ENCODE measurements at regions not wholly inside any gene's neighbourhood (a gene's known extent, or its start where the extent isn't known, plus 50 kb on each side); places are given as distances from the start of the nearest gene placed in this dataset.
"Not testable (repeated sequence)": the region's sequence is repeated elsewhere in the genome, so short reads cannot be mapped to it uniquely, and the experiment has no call there.

DNA sequence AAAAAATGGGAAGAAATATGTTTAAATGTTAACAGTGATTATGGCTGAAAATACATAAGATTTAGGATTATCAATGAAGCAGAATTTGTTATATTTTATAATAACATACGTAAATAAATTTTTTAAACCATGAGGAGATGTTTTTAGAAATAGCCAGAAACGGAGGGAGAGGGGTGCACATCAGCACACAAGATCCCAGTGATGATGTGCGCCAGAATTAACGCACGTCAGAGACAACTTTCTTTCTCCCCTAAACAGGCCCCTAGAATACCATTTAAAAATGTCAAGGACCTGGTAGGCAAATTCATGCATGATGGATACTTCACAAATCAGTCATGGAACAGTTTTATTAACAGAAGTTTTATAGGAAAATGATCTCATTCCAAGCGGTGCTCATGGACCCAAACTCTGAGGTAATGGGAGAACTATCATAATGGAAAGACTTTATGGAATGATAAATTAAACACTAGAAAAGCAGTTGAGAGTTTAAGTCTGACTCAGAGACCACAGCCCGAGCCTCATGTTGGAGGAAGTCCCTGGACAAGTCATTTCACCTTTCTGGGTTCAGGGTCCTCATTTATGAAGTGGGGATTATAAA is 258.9 kb upstream of the GAS1 start:
- H3K9ac ChIP-seq (replicated peaks; ENCODE audit: extremely low read depth, insufficient read depth, low read length) = no peak overlapping the region
- H3K79me2 ChIP-seq (ENCODE audit: control insufficient read depth, insufficient read depth, low read length) = no peaks in the 10 kb centered on the region
- H3K4me3 ChIP-seq (replicated peaks in 1 of 3; ENCODE audit: insufficient read depth in 1 of 3, low read depth in 1 of 3, low read length in 3 of 3) = no peak overlapping the region
- no peaks in the 10 kb centered on the region for H3K36me3 ChIP-seq (ENCODE audit: control insufficient read depth in 2 of 2, extremely low read depth in 1 of 2, insufficient read depth in 2 of 2, low read length in 2 of 2)
- CTCF ChIA-PET = no interaction called here
- BruUV-seq (replicated peaks) = no TSS peak
- H3K27ac ChIP-seq (ENCODE audit: insufficient read depth, low read depth, low read length) = no peak overlapping the region
- intact Hi-C loops (cut with micrococcal nuclease) (no loop called here), dilution Hi-C loops (cut with MboI; ENCODE audit: extremely low pct_ligation_motif_present, low sequenced_read_pairs) (no loop called here)
- H4K20me1 ChIP-seq (replicated peaks; ENCODE audit: control insufficient read depth, extremely low read depth, insufficient read depth, low read length) = no peaks in the 10 kb centered on the region
- POLR2A ChIA-PET = no interaction called here
- H3K4me2 ChIP-seq (ENCODE audit: insufficient read depth, low read length) = no peak overlapping the region
- DNase-seq (ENCODE audit: low read depth, low spot score) (no peak), FAIRE-seq (no peak)
- no peaks in the 10 kb centered on the region for H3K9me1 ChIP-seq (replicated peaks; ENCODE audit: control insufficient read depth, extremely low read depth, insufficient read depth, low read length)
- no peaks in the 10 kb centered on the region for H3K27me3 ChIP-seq (ENCODE audit: control insufficient read depth in 2 of 2, insufficient read depth in 2 of 2, low read length in 2 of 2)
- no peak overlapping the region for H2AFZ ChIP-seq (ENCODE audit: low read depth, low read length)
- TF ChIP-seq JUN (IDR thresholded peaks at IDR 0.05; ENCODE audit: borderline replicate concordance, insufficient read depth, insufficient read length, low read depth) = no peak
- no peak for TF ChIP-seq POLR2A (IDR thresholded peaks at IDR 0.05; ENCODE audit: low read depth, low read length)
- no peaks in the 10 kb centered on the region for H3K9me3 ChIP-seq (replicated peaks; ENCODE audit: control insufficient read depth, insufficient read depth, low read length)
- H3K4me1 ChIP-seq (ENCODE audit: control insufficient read depth, extremely low read depth, insufficient read depth, low read length) = no peaks in the 10 kb centered on the region

DNA sequence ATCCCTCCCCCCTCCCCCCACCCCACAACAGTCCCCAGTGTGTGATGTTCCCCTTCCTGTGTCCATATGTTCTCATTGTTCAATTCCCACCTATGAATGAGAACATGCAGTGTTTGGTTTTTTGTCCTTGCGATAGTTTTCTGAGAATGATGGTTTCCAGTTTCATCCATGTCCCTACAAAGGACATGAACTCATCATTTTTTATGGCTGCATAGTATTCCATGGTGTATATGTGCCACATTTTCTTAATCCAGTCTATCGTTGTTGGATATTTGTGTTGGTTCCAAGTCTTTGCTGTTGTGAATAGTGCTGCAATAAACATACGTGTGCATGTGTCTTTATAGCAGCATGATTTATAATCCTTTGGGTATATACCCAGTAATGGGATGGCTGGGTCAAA is 263.4 kb upstream of the GAS1 start:
- BruUV-seq (replicated peaks); H3K4me2 ChIP-seq (ENCODE audit: insufficient read depth, low read length); H3K79me2 ChIP-seq (ENCODE audit: control insufficient read depth, insufficient read depth, low read length); DNase-seq (ENCODE audit: low read depth, low spot score); intact Hi-C loops (cut with micrococcal nuclease); H3K27me3 ChIP-seq (ENCODE audit: control insufficient read depth in 2 of 2, insufficient read depth in 2 of 2, low read length in 2 of 2); H3K9me3 ChIP-seq (replicated peaks; ENCODE audit: control insufficient read depth, insufficient read depth, low read length); H3K9ac ChIP-seq (replicated peaks; ENCODE audit: extremely low read depth, insufficient read depth, low read length); H3K36me3 ChIP-seq (ENCODE audit: control insufficient read depth in 2 of 2, extremely low read depth in 1 of 2, insufficient read depth in 2 of 2, low read length in 2 of 2); H4K20me1 ChIP-seq (replicated peaks; ENCODE audit: control insufficient read depth, extremely low read depth, insufficient read depth, low read length); H3K27ac ChIP-seq (ENCODE audit: insufficient read depth, low read depth, low read length); FAIRE-seq; dilution Hi-C loops (cut with MboI; ENCODE audit: extremely low pct_ligation_motif_present, low sequenced_read_pairs); H2AFZ ChIP-seq (ENCODE audit: low read depth, low read length); H3K9me1 ChIP-seq (replicated peaks; ENCODE audit: control insufficient read depth, extremely low read depth, insufficient read depth, low read length); CTCF ChIA-PET; H3K4me3 ChIP-seq (replicated peaks in 1 of 3; ENCODE audit: insufficient read depth in 1 of 3, low read depth in 1 of 3, low read length in 3 of 3); H3K4me1 ChIP-seq (ENCODE audit: control insufficient read depth, extremely low read depth, insufficient read depth, low read length); POLR2A ChIA-PET: not testable (repeated sequence)

All from endothelial cell of umbilical vein (primary cell).